ENCODE measurements at regions not wholly inside any gene's neighbourhood (a gene's known extent, or its start where the extent isn't known, plus 50 kb on each side); places are given as distances from the start of the nearest gene placed in this dataset.
"Not testable (repeated sequence)": the region's sequence is repeated elsewhere in the genome, so short reads cannot be mapped to it uniquely, and the experiment has no call there.

DNA sequence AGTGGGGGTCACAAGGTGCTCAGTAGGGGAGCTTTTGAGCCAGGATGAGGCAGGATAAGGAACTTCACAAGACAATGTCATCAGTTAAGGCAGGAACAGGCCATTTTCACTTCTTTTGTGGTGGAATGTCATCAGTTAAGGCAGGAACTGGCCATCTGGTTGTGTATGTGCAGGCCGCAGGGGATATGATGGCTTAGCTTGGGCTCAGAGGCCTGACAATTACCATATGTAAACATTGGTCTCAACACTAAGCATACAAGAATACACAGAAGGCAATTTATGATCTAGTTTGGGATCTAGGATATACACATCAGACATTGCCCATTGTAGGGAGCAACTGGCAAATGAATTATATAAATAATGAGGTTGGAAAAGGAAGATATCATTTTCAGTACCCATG lies 155.4 kb upstream of the CTSO start:
- not testable (repeated sequence) for DNase-seq (ENCODE audit: low read depth in 2 of 2)

DNA sequence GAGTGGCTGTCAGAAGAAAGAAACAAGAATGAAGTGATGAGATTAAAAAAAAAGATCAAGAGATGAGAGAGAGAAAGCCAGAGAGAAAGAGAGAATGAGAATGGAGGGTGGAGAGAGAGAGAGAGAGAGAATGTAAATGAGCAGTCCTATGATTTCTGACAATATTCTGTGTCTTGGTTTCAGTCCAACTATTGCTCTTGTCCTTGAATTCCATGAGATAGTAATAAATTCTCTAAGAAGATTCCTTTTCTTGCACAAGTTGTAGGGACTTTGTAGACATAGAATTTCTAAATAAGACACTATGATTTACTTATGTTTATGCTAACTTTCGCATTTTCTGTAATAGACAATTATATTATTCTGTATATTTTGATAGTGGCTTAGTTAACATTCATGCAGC lies 149.6 kb upstream of the CTSO start:
- DNase-seq (ENCODE audit: low read depth in 2 of 2) = no peak

DNA sequence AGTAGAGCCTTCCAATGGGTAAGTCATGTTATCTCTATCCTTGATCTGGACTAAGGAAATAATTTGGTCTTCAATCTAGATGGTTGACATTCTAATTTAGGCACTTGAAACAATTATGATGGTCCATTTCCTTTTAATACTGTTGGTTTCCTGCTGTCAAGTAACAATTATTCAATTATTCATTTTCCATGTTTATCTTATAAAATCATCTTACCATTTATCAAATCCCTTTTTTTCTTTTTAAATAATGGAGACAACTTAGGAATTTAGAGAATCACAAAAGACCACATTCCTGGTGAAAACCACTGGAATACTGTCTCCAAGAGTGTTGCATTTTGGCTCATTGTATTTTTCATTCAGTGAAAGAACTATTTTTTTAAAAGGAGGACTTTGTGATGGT lies 148.7 kb upstream of the CTSO start:
- no peak for DNase-seq (ENCODE audit: low read depth in 2 of 2)

DNA sequence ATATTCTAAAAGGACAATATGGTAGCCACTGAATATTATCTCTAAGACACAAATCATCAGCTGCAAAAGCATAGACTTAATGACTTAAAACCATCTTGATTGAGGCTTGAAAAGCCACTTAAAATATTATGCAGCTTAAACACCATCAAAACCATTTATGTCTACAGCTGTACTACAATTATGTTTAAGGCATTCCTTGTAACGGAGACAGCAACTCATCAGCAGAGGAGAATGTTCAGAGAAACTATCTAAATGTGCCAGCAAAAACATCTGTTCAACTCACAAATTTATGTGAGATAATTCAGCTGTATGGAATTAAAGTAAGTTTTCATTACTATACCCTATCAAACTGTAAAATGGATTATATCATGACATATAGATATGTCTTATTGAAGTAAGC lies 147.9 kb upstream of the CTSO start:
- no peak for DNase-seq (ENCODE audit: low read depth in 2 of 2)

DNA sequence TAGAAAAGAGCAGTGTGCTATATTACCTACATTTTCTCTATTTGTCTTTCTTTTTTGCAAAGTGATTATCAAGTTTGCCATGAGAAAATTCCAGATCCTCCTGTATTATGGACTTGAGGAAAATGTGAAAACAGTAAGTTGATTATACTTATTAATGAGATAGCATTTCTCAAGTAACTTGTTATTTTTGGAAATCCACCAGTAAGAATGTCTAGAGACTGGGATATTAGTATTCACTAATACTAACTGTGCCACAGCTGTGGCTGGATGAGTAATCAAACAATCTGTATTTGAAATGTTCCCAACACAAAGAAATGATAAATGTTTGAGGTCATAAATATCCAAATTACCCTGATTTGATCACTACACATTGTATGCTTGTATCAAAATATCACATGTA lies 147.0 kb upstream of the CTSO start:
- no peak for DNase-seq (ENCODE audit: low read depth in 2 of 2)

DNA sequence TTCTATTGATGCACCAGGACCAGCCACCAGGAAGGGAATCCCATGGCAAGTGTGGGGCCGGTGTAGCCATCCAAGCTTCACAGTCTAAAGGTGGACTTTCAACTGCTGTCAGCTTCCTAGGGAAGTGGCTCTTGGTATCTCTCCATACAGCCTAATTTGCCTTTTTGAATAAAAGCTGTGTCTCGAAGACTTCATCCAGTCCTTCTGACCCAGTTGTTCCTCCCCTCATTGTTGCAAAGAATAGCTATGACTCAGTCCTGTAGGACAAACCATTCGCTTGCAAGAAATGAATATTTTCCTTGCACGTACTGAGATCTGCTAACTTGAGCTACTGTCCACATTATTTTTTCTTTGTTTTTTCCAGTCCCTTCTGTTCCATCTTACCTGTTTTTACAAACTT lies 145.1 kb upstream of the CTSO start:
- no peak for DNase-seq (ENCODE audit: low read depth in 2 of 2)

DNA sequence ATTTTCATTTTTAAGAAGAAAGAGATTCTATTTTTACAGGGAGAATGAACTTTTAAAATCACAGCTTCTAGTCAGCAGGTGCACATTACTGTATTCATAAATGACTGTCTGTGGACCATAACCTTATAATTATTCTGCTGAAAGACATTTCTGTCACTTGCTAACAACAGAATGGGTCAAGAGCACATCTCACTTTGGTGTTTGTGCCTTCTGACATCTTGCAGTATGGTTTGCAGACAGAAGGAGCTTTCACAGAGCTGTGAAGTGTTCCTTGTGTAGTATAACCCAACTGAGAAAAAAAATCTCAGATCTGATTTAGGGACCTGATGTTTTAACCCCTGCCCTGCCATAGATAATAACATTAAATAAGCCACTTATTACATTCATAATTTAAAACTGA lies 131.4 kb upstream of the CTSO start:
- DNase-seq (ENCODE audit: low read depth in 2 of 2) = no peak

DNA sequence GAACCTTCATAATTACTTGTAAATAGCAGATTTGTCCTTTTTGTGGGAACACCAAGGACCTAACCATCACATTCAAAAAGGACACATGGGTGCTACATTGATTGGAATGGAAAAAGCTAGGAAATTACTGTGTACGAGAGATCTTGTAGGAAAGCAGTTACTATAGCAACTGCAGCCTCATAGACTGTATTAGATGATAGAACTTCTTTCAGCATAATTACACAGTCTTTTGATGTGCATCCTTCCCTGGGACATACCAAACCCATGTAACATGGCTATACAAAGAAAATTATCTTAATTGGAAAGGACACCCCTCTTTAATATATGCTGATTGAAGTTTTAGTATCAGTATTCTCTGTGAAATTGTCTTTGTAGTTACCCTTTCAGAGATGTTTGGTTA lies 130.7 kb upstream of the CTSO start:
- no peak for DNase-seq (ENCODE audit: low read depth in 2 of 2)

DNA sequence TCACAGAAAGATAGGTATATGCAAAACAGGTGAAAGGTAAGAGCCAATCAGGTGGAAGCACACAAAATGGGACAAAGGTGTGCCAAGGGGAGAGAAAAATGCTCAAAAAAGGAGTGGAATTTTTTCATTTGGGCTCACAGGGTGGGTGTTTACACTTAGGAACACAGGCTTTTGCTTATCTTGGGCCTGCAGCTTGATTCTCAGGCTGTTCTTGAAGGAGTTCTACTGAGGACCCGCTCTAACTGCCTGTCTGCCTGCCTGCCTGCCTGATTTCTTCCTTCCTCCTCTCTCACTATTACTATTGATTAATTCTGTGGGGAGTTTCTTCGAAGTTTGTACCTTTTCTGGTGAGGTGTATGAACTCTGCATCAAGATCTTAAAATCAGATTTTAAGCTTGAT lies 120.3 kb upstream of the CTSO start:
- no peak for DNase-seq (ENCODE audit: low read depth in 2 of 2)

DNA sequence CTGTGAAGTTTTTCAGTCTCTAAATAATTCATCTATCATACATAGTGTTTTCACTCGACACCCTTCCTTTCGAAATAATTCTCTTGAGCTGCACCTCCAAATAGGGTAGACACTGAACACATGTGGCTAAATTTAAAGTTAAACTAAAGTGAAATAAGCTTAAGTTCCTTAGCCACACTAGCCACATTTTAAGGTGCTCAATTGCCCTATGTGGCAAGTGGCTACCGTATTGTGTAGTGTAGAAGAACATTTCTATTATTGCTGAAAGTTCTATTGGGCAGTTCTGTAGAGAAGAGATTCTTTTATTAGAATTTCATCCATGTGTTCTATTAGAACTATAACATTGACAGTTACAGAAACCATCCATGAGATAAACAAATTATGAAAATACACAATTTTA lies 107.0 kb upstream of the CTSO start:
- no peak for DNase-seq (ENCODE audit: low read depth in 2 of 2)

DNA sequence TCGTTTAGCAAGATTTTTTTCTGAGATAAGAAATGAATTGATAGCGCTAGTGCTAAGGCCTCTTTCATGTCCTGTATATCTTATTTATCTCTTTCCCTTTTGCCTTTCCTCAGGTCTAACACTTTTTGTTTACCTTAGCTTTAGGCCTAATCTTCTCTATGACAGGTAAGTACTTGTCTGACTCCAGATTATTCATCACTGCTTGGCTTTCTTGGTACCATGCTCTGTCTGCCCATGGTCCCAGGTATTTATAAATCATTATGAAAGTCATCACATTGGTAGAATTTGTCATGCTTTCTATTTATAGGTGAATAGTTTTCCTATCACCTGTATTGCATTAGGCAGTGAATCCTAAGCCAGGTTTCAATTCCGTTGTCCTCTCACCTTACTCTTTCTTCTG lies 99.5 kb upstream of the CTSO start:
- DNase-seq (ENCODE audit: low read depth in 2 of 2) = no peak

DNA sequence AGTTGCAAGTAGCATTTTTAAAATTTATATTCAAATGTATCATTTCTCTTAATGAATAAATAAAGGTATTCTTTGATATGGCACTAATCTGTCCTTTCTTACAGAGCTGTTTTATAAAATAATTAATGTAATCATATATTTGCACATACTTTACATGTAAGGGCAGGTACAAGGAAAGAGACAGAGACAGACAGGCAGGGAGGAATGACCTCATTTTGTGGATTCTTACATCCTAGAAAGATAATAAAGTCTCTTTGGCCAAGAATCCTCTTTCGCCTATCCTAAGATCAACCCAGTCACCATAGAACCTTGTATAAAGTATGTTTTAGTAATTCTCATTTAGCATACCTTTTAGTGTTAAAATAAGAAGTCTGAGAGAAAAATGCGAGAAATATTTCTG lies 98.5 kb upstream of the CTSO start:
- DNase-seq (ENCODE audit: low read depth in 2 of 2) = no peak

DNA sequence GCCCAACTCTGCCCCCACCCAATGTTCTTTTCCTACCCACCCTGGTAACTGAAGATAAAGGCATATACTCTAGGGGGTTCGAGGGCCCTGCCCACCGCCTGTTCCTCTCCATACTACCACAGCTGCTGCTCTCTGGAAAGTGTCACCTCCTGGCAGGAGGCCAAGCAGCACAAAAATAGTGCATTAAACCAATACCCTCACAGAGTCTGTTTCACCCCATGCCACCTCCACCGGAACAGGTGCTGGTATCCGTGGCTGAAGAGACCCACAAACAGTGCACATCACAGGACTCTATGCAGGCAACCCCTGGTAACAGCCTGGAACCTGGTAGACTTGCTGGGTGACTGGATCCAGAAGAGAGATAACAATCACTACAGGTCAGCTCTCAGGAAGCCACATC lies 85.1 kb upstream of the CTSO start:
- DNase-seq (ENCODE audit: low read depth in 2 of 2) = no peak

DNA sequence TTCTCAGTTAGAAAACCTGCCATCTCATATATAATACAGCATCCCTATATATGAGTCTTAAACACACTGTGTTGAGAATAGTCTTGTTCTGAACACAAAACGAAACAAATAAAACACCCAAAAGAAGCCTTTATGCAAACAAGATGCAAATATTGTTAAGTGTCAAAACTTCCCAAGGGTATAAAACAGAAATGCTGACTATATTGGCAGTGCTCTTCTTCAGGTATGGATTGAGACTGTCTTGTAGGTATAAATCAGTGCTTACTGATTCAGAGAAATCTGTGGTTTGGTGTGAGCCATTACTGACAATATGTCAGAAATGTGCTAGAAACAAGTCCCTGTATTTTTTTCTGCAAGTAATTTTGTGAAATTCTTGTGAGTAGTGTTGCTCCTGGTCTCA lies 82.8 kb upstream of the CTSO start:
- no peak for DNase-seq (ENCODE audit: low read depth in 2 of 2)

DNA sequence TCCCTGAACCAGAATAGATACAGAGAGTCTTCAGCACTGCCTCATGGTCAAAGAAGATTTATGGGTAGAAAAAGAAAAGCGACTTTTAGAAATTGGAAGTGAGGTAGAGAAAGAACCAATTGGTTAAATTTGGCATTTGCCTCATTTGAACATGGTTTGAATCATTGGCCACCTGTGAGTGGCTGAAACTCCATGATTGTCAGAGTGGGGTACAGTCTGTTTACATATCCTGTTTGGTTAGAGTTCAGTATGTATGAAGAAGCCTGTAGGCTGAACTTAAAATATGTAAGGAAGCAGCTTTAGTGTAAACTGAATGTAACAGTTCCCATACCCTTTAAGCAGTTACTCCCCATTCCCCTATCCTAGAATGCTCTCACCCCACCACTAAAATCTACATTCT lies 76.0 kb upstream of the CTSO start:
- no peak for DNase-seq (ENCODE audit: low read depth in 2 of 2)

DNA sequence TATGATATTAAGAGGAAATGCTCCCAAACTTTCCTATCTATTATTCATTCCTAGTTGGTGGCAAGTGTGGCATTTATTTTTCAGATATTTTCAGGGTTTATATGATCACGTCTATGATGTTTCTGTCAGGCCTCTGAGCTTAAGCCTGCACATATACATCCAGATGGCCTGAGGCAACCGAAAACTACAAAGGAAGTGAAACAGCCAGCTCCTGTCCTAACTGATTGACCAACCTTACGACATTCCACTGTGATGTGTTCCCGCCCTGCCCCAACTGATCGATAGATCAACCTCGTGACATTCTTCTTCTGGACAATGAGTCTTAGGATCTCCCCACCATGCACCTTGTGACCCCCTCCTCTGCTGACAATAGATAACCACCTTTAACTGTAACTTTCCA lies 67.6 kb upstream of the CTSO start:
- DNase-seq (ENCODE audit: low read depth in 2 of 2) = no peak

DNA sequence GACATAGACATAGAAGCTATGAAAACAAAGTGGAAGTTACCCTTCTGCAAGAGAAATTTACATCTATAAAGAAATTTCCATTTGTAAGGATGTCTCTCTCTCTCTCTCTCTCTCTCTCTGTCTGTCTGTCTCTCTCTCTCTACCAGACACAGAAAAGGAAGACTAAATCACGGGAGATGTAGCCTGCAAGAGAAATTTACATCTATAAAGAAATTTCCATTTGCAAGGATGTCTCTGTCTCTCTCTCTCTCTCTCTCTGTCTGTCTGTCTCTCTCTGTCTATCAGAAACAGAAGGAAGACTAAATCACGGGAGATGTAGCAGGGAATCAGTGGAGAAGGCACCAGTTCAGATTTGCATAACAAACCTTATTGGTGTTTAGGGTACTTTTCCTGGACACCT lies 65.6 kb upstream of the CTSO start:
- no peak for DNase-seq (ENCODE audit: low read depth in 2 of 2)

DNA sequence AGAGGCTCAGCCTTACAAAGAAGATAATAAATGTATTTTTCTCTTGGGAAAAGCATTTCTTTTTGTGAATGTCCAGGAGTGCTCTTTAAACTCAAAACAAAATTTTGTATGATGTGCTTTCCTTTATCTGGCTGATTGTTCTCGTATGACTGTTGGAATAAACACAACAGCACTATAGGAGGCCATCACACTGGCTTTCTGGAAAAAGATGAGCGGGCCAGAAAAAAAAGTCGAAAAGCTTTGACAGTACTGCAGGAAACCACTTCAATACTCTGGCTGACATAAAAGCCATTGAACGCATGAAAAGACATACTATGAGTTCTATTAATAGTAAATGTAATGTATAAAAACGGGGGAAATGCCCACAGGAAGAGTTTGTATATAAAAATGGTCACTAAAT lies 64.7 kb upstream of the CTSO start:
- no peak for DNase-seq (ENCODE audit: low read depth in 2 of 2)

DNA sequence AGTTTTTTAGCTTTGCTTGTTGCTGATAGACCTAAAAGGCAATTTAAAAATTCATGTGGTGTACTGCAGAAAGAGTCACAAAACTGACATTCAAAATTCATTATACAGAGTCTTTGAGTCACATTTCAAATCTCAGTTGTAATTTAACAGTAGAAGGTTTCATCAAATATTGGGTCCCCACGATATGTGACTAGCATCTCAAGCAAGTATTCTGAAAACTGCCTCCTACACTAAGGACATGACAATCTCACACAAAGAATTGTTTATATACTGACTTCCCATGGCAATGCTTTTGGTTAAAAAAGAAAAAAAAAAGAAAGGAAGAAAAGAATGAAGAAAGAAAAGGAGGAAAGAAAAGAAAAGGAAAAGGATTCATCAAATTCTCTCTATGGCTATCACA lies 62.1 kb upstream of the CTSO start:
- no peak for DNase-seq (ENCODE audit: low read depth in 2 of 2)

DNA sequence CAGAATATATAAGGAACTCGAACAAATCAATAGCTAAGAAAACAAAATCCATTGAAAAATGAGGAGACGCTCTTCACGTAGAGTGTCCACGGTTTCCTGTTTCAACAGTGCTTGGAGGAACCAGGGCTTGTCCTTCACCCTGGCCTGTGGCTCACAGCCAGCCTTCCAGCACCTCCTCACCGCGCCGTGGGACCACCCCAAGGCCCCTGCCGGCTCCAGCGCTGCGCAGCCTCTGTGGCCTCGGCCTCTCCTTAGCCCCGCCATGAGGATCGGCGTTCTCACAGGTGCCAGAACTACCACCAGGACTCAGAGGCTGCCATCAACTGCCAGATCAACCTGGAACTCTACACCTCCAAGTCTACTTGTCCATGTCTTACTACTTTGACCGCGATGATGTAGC lies 52.5 kb upstream of the CTSO start:
- no peak for DNase-seq (ENCODE audit: low read depth in 2 of 2)

Data from dermis microvascular lymphatic vessel endothelial cell (primary cell).